ENCODE measurements at regions not wholly inside any gene's neighbourhood (a gene's known extent, or its start where the extent isn't known, plus 50 kb on each side); places are given as distances from the start of the nearest gene placed in this dataset.
"Not testable (repeated sequence)": the region's sequence is repeated elsewhere in the genome, so short reads cannot be mapped to it uniquely, and the experiment has no call there.

DNA sequence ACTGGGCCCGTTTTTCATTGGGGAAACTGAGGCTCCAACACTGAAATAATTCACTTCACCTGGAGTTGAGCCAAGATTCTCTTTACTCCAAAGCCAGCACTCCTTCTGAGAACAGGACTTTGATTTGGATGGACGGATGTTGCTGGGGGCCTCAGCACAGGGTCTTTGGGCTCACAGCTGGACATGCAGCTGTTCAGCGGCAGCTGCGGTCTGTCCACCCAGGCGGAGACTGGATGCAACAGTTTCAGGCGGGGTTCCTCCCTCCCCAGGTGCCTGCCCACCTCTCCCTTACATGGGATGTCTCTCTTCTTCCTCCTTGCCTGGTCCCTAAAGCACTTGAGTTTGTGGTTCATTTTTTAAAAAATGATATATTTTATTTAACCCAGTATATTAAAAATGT lies 219.0 kb upstream of the IRX4 start:
- in situ Hi-C loops (cut with HindIII; ENCODE audit: low sequenced_read_pairs) = no loop called here
- DNase-seq (ENCODE audit: low spot score) = no peak

DNA sequence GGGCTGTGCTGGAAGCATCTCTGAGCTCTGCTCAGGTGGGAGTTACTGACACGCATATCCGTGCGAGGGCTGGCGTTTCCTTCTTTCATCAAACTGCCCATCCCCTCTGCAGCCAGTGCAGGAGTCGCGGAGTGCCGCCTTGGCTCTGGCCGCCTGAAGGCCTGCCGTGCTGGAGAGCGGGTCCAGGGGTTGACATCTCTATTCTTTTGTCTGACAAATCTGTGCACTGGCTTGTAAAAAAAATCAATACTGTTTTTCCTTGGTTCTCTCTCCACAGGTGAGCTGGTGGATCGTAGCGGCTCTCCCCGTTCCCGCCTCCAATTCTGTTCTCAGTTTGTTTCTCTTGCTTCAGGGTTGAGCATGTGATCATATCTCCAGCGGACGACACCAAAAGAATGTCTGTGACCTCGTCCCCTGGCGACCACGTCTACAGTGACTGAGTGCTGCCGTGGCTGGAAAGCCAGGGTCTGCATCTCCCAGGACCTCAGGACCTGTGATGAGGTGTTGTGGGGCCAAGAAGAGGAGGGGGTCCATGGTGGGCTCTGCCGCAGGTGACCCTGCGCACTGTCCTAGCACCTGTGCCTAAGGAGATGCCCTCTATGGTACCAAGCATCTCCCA lies 214.3 kb upstream of the IRX4 start:
- in situ Hi-C loops (cut with HindIII; ENCODE audit: low sequenced_read_pairs) = no loop called here
- DNase-seq (ENCODE audit: low spot score) = no peak

DNA sequence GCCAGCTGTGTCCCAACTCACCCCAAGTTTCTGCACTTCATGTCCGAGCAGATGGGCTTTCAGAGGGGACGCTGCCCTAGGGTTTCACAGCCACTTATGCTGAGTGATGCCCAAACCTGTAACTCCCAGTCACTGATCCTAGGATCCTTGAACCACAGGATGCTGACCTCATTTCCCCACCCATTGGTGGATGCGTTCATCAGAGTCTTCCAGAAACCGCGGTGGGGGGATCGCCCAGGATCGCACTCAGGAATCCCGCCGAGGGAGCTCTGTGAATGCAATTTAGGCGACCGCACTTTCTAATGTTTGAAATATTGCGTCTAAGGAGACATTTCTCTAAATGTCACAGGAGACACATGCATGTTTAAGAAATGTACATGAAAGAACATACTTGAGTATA lies 212.3 kb upstream of the IRX4 start:
- no peak for DNase-seq (ENCODE audit: low spot score)
- in situ Hi-C loops (cut with HindIII; ENCODE audit: low sequenced_read_pairs) = no loop called here

DNA sequence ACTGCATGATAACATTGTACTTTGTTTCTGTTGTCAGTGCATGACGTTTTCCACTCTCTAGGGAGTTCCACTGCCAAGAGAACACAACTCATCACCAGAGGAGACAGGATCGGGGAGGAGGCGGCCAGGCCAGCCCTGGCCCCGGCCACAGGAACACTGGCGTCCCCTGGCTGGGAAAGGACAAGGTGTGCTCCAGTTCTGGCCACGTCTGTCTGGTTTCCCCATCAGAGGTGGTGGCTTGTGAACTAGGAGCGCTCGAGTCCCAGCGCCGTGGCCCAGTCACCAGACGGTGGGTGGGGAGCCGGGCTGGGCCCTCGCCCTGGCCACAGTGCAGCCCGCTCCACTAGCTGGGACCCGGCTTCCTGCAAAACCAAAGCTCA lies 211.9 kb upstream of the IRX4 start:
- in situ Hi-C loops (cut with HindIII; ENCODE audit: low sequenced_read_pairs) = no loop called here
- DNase-seq (ENCODE audit: low spot score) = no peak

DNA sequence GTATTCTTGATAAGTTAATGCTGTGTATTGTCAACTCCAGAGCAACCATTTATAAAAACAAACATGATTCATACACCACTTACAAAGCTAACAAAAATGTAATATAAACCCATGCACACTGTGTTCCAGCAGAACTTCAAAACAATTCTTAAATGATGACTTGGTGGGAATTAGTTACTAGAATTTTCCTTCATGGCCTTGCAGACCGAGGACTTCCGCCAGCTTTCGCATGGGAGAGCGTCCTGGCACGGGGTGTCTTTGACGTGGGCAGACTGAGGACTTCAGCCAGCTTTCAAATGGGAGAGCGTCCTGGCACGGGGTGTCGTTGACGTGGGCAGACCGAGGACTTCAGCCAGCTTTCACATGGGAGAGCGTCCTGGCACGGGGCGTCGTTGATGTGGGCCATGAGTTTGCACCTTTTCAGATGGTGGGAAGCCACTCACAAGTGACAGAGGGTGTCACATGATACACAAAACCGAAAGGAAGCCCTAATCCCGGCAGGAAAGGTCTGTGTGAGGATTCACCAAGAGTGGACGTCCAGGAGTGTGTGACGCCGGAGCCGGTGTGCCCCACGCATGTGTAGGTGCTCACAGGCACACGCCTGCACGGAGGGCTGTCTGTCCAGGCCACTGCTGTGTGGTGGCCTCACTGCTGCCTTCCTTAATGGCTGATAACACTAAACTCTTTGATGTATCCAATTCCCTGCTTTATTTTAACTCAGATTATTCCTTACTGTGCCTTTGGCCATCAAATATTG lies 211.3 kb upstream of the IRX4 start:
- DNase-seq (ENCODE audit: low spot score) = no peak
- in situ Hi-C loops (cut with HindIII; ENCODE audit: low sequenced_read_pairs) = no loop called here

DNA sequence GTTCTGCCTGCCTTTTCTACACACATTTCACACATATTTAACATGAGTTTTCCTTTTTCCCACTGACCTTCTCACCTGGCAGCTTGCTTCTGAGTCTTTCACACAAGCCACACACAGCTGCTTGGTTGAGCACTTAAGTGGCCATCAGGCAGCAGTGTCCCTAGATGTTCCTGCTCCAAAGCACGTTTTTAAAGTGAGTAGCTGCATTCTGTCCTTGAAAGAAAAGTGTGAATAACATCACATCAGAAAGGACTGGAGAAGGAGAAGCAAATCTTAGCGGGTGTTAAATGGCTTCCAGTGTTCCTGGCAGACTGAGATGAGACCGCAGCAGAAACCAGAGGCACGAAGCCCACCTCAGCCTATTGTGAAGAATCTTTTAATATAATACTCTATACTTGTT lies 209.2 kb upstream of the IRX4 start:
- no peak for DNase-seq (ENCODE audit: low spot score)
- in situ Hi-C loops (cut with HindIII; ENCODE audit: low sequenced_read_pairs) = no loop called here

DNA sequence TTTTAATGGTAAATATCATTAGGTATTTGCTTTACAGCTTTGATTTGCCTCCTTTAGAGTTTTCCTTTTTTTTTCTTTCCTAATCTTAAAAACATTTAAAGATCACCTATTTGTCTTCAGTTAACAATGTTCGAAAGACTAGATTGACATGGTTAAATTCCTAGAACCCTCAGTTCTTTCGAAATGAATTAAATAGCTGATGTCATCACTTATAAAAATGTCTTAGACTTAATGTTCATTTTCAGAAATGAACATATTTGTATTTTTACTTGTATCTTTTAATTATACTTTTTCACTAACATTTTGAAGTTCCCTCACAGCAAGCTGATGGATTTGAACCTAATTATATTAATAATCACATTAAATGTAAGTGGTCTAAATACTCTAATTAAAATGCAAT lies 205.3 kb upstream of the IRX4 start:
- DNase-seq (ENCODE audit: low spot score) = no peak
- in situ Hi-C loops (cut with HindIII; ENCODE audit: low sequenced_read_pairs) = no loop called here

DNA sequence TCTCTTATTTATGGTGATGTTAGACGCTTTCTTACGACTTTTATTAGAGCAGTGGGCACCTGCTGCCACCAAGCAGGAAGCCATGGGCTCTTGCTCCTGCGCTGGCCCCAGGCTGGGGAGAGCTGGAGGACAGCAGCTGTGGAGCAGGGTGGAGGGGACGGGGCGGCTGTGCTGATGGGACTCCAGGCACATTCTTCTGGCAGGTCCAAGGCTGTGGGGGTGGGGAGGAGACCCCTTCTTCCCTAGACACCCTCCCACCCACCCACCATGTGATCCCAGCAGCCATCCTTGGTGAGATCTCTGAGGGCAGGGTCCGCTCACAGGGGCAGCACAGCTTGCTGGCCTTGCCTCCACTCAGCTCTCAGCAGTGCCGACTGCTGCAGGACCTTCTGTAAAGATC lies 192.6 kb upstream of the IRX4 start:
- in situ Hi-C loops (cut with HindIII; ENCODE audit: low sequenced_read_pairs) = no loop called here
- DNase-seq (ENCODE audit: low spot score) = no peak

DNA sequence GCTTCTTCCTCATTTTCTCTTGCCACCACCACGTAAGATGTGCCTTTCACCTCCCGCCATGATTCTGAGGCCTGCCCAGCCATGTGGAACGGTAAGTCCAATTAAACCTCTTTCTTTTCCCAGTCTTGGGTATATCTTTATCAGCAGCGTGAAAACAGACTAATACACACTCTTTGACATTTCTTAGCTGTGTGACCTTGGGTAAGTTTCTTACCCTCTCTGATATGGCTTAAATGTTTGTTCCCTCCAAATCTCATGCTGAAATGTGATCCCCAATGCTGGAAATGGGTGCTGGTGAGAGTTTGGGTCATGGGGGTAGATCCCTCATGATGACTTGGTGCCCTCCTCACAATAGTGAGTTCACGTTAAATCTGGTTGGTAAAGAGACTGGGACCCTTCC lies 188.8 kb upstream of the IRX4 start:
- DNase-seq (ENCODE audit: low spot score) = no peak
- in situ Hi-C loops (cut with HindIII; ENCODE audit: low sequenced_read_pairs) = no loop called here

DNA sequence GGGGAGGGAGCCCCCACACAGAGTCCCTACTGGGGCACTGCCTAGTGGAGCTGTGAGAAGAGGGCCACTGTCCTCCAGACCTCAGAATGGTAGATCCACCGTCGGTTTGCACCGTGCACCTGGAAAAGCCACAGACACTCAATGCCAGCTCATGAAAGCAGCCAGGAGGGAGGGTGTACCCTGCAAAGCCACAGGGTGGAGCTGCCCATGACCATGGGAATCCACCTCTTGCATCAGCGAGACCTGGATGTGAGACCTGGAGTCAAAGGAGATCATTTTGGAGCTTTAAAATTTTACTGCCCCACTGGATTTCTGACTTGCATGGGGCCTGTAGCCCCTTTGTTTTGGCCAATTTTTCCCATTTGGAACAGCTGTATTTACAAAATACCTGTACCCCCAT lies 188.1 kb upstream of the IRX4 start:
- in situ Hi-C loops (cut with HindIII; ENCODE audit: low sequenced_read_pairs); DNase-seq (ENCODE audit: low spot score): not testable (repeated sequence)

DNA sequence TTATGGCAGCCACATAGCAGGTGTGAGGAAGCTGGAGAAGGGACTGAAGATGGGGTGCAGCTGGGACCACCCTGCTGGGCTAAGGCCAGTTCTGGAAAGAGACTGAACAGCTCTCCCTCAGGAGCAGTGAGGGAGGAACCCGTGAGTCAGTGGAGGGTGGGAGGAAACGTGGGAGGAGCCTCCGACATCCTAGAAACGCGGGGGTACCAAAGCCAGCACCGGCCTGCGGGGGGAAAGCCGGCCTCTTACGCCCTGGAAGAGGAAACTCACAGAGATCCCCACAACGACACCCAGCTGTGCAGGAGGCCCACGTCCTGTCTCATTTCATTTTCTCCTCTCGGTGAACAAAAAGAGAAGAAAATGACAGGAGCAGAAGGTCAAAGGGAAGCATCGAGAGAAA lies 185.8 kb upstream of the IRX4 start:
- in situ Hi-C loops (cut with HindIII; ENCODE audit: low sequenced_read_pairs) = no loop called here
- DNase-seq (ENCODE audit: low spot score) = no peak

DNA sequence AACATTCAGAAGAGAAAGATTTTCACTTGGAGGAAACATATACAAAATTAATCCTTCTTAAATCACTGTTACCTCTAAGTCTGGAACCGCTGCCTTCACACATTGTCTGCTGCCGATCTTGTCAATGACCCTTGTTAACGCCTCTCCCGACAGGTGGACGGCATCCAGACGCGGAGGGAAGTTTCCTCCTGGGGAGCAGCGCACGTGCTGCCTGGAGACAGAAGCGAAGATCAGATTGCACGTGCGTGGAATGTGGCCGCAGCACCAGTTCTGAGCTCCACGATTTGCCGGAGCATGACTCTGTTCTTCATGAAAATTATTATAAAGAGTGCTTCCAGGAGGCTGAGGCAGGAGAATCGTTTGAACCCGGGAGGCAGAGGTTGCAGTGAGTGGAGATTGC lies 183.6 kb upstream of the IRX4 start:
- no peak for DNase-seq (ENCODE audit: low spot score)
- in situ Hi-C loops (cut with HindIII; ENCODE audit: low sequenced_read_pairs) = no loop called here

DNA sequence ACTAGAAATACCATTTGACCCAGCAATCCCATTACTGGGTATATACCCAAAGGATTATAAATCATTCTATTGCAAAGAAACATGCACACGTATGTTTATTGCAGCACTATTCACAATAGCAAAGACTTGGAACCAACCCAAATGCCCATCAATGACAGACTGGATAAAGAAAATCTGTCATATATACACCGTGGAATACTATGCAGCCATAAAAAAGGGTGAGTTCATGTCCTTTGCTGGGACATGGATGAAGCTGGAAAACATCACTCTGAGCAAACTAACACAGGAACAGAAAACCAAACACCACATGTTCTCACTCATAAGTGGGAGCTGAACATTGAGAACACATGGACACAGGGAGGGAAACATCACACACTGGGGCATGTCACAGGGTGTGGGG lies 180.7 kb upstream of the IRX4 start:
- DNase-seq (ENCODE audit: low spot score); in situ Hi-C loops (cut with HindIII; ENCODE audit: low sequenced_read_pairs): not testable (repeated sequence)

DNA sequence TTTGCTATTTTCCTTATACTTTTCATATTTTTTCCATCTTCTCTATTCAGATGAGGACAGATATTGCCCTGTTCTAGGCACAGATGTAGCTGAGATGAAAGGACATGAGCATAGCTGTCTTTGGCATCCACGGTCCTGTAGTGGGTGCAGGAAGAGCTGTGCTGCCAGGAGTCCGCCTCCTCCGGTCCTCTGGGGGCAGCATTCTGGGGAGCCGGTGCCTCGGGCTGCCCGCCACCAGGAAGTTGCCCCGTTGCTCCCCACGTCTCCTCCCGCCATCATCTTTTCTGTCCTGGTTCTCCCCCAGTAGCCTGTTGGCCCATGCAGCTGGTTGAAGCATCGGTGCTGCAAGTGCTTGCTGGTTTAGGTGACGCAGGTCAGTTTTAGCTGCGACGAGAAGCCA lies 170.0 kb upstream of the IRX4 start:
- DNase-seq (ENCODE audit: low spot score) = no peak
- in situ Hi-C loops (cut with HindIII; ENCODE audit: low sequenced_read_pairs) = no loop called here

DNA sequence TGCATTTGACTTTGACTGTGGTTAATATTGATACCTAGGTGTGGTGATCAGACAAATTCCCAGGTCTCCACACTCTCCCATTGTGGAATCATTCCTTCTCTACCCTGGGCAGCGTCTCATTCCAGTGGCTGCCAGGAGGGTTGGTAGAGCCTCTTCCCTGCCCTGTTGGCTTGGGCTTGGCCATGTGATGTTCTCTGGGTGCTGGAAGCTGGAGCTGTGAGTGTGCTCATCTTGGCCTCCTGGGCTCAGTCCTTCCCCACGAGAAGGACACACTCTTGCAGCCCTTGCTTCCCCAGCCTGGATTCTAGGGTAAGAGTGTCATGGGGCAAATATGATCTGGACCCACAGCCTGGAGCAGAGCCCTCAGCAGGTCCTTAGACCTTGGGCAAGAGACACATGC lies 167.2 kb upstream of the IRX4 start:
- DNase-seq (ENCODE audit: low spot score) = no peak
- in situ Hi-C loops (cut with HindIII; ENCODE audit: low sequenced_read_pairs) = no loop called here

DNA sequence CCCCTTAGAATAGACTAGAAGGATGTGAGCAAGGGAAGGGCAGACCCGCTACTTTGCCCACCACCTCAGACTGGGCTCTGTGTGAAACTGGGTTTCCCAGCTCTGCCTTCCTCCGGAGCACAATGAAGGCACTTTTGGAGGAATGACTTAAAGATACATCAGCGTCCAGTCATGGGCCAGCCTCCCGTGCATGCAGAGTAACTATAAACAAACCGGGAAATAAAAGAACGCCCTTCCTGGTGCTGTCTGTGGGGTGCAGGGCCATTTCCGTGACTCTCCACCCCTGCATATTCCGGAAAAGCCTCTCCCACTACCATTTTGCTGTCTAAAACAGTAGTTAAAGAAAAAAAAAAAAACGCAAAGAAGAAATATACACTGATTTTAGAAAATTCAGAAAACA lies 165.9 kb upstream of the IRX4 start:
- no peak for DNase-seq (ENCODE audit: low spot score)
- in situ Hi-C loops (cut with HindIII; ENCODE audit: low sequenced_read_pairs) = no loop called here

DNA sequence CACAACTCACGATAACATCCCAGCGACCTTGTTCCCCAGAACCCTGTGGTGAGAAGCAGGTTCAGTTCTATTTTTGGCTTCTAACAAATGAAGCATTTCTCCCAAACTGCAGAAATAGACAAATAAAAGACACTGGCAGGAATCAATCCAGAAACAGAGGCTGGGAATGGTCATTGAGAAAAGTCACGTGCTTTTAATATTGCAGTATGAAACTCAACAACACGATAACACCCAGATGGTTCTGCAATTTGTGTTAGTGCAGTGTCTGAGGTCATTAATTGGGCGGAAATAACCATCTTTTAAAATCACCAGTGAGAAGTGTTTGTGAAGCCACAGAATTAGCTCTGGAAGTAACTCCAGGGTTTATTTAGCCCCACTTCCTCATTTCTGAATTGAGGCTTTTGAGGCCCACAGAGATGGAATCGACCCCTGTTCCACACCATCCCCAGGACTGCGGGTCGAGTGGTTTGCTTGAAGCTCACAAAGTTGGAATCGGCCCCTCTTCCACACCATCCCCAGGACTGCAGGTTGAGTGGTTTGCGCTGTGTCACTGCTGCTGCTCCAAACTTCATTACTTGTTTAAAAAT lies 164.7 kb upstream of the IRX4 start:
- no peak for DNase-seq (ENCODE audit: low spot score)
- in situ Hi-C loops (cut with HindIII; ENCODE audit: low sequenced_read_pairs) = no loop called here

DNA sequence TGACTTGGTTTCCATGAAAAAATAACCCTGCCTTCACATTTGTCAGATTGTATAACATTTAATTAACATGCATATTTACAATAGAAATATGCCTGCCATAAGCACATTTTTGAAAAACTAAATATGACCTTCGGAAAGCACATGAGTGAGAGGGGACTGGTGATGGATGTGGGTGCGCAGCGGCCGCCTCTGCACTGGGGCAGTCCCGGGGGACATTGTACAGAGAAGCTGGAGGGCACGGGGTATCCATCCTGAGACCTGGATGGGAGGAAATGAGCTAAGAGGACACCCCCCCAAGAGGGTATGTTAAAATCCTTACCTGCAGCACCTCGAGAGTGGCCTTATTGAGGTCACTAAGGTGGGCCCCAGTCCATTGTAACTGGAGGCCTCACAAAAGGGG lies 161.3 kb upstream of the IRX4 start:
- DNase-seq (ENCODE audit: low spot score) = no peak
- in situ Hi-C loops (cut with HindIII; ENCODE audit: low sequenced_read_pairs) = no loop called here

DNA sequence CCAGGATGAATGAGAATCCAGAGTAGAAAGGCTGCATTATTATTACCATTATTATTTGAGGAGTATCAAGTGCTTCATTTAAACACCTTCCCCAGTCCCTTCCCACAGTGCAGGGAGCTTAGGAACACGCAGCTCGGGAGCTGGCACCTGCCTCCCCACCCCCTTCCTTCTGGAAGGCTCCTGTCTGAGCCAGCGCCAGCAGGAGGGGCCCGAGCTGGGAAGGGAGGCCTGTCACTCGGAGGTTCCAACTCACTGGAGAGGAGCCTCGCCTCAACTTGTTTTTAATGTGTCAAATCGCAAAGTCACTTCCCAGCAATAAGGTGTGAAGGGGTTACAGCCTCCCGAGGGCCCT lies 156.4 kb upstream of the IRX4 start:
- no peak for DNase-seq (ENCODE audit: low spot score)
- in situ Hi-C loops (cut with HindIII; ENCODE audit: low sequenced_read_pairs) = no loop called here

DNA sequence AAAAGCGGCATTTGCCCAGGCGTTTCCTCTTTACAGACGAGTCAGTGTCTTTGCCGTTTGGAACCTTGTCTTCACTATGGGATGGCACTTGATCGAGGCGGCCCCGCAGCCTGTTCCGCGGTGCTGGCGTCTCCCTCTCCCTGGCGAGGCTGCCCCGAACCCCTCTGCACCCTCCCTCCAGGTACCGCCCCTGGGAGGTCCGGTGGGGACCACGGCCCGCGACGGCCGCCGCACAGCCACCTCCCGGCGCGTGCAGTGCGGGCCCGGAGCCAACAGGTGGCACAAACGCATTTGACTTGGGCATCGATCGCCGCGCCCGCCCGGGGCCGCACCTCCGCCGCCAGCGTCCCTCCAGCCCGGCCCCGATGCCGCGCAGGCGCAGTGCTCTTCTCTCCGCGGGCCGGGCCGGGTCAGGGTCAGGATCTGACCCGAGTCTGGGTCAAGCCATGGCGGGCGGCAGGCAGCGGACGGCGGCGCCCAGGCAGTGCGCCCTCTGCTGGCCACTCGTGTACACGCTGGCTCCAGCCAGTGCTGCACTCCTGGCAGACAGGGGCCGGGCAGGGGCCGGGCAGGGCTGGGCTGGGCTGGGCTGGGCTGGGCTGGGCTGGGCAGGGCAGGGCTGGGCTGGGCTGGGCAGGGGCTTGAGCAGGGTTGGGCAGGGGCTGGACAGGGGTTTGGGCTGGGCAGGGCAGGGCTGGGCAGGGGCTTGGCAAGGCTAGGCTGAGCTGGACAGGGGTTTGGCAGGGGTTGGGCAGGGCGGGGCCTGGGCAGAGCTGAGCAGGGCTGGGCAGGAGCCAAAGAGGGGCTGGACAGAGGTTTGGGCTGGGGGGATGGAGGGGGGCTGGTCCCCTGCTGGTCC lies 155.8 kb upstream of the IRX4 start:
- DNase-seq (ENCODE audit: low spot score) = peak; percentile 30
- in situ Hi-C loops (cut with HindIII; ENCODE audit: low sequenced_read_pairs) = no loop called here
